Loucy (cell line): ENCODE measurements at regions not wholly inside any gene's neighbourhood (a gene's known extent, or its start where the extent isn't known, plus 50 kb on each side); places are given as distances from the start of the nearest gene placed in this dataset.

ENCODE experiments used
- EZH2phosphoT487 ChIP-seq: fragments of 200-600 bp; IDR thresholded peaks from 2 replicates; pipeline ENCODE4 v1.6.1; 2018; ENCODE audit warnings: antibody characterized with exemption, mild to moderate bottlenecking, moderate library complexity, borderline replicate concordance
- TF ChIP-seq, protein P1 (sequence below): fragments of 200-600 bp; sonication (generic); conservative IDR thresholded peaks from 2 replicates; pipeline ENCODE4 v1.5.1; 2014; ENCODE audit warnings: mild to moderate bottlenecking, antibody characterized with exemption, low read length

DNA sequence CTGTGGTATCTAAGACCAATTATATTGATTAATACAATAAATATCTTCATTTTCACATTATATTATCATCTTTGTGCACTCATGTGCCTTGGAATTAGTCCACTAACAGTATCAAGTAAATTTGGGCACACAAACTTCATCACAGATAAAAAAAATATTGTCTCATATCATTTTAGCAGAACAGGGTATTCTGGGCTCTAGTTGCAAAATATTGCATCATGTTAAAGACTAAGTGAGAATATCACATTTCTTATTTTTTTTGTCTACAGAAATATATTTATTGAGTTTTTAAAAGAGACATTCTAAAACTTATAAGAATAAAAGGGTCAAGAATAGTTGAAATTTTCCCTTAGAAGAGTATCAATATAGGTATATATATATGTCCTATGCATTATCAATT is 754.1 kb upstream of the MAN1A1 start:
- TF ChIP-seq, protein P1, sequence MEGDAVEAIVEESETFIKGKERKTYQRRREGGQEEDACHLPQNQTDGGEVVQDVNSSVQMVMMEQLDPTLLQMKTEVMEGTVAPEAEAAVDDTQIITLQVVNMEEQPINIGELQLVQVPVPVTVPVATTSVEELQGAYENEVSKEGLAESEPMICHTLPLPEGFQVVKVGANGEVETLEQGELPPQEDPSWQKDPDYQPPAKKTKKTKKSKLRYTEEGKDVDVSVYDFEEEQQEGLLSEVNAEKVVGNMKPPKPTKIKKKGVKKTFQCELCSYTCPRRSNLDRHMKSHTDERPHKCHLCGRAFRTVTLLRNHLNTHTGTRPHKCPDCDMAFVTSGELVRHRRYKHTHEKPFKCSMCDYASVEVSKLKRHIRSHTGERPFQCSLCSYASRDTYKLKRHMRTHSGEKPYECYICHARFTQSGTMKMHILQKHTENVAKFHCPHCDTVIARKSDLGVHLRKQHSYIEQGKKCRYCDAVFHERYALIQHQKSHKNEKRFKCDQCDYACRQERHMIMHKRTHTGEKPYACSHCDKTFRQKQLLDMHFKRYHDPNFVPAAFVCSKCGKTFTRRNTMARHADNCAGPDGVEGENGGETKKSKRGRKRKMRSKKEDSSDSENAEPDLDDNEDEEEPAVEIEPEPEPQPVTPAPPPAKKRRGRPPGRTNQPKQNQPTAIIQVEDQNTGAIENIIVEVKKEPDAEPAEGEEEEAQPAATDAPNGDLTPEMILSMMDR: no peak
- no peak for TF ChIP-seq EZH2phosphoT487
